ENCODE measurements at regions not wholly inside any gene's neighbourhood (a gene's known extent, or its start where the extent isn't known, plus 50 kb on each side); places are given as distances from the start of the nearest gene placed in this dataset.
A peak's percentile ranks its signal among the peaks of the same experiment; 100 is the strongest.

DNA sequence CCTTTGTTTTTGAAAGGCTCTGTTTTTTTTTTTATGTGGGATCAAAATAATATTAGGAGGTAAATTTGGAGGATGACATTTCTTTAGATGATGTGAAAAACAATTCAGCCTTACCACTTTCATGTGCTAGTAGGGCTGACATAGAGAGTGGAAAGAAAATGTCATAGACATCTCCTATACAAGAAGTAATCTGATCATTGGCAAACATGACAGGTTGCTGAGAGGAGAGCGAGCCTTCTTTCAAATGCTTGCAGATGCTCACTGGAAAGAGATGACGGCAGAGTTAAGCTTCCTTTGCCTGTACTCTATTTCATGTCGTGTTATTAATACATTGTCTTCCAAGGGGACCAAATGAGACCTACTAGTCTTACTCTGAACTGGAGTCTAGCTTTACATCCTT, 160.1 kb upstream of the DAP start:
- no peak overlapping the region for H3K27ac ChIP-seq
- no peaks in the 10 kb centered on the region for H3K4me1 ChIP-seq (ENCODE audit: low read depth)
- no peaks in the 10 kb centered on the region for H3K9me3 ChIP-seq (ENCODE audit: low read depth)
- TF ChIP-seq, protein P1, sequence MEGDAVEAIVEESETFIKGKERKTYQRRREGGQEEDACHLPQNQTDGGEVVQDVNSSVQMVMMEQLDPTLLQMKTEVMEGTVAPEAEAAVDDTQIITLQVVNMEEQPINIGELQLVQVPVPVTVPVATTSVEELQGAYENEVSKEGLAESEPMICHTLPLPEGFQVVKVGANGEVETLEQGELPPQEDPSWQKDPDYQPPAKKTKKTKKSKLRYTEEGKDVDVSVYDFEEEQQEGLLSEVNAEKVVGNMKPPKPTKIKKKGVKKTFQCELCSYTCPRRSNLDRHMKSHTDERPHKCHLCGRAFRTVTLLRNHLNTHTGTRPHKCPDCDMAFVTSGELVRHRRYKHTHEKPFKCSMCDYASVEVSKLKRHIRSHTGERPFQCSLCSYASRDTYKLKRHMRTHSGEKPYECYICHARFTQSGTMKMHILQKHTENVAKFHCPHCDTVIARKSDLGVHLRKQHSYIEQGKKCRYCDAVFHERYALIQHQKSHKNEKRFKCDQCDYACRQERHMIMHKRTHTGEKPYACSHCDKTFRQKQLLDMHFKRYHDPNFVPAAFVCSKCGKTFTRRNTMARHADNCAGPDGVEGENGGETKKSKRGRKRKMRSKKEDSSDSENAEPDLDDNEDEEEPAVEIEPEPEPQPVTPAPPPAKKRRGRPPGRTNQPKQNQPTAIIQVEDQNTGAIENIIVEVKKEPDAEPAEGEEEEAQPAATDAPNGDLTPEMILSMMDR (IDR thresholded peaks at IDR 0.05; ENCODE audit: low read depth, low read length): no peak
- no peaks in the 10 kb centered on the region for H3K36me3 ChIP-seq
- H3K27me3 ChIP-seq: no peaks in the 10 kb centered on the region
- no peak overlapping the region for H3K4me3 ChIP-seq
- DNase-seq (ENCODE audit: low read depth in 1 of 2, low spot score in 1 of 2): no peak

DNA sequence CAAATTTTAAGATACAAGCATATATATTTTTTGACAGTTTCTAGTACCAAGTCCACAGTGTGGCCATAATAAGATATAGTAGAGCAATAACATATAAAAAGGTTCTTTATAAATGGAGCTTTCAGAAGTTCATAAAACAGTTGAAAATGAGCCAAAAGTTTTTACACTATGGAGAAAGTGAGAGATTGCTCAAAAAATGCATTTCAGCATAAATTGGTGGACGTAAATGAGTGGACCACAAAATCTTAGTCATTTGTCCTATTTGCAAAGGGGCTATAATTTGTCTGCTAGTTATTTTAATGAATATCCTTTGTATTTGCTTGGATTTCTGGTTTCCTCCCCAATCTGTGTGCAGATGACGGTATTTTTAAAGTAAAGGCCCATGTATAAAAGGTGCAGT, 159.4 kb upstream of the DAP start:
- DNase-seq (ENCODE audit: low read depth in 1 of 2, low spot score in 1 of 2): no peak
- no peaks in the 10 kb centered on the region for H3K4me1 ChIP-seq (ENCODE audit: low read depth)
- no peaks in the 10 kb centered on the region for H3K9me3 ChIP-seq (ENCODE audit: low read depth)
- TF ChIP-seq, protein P1 (IDR thresholded peaks at IDR 0.05; ENCODE audit: low read depth, low read length): no peak
- H3K27ac ChIP-seq: no peak overlapping the region
- H3K4me3 ChIP-seq: no peak overlapping the region
- no peaks in the 10 kb centered on the region for H3K27me3 ChIP-seq
- H3K36me3 ChIP-seq: no peaks in the 10 kb centered on the region

DNA sequence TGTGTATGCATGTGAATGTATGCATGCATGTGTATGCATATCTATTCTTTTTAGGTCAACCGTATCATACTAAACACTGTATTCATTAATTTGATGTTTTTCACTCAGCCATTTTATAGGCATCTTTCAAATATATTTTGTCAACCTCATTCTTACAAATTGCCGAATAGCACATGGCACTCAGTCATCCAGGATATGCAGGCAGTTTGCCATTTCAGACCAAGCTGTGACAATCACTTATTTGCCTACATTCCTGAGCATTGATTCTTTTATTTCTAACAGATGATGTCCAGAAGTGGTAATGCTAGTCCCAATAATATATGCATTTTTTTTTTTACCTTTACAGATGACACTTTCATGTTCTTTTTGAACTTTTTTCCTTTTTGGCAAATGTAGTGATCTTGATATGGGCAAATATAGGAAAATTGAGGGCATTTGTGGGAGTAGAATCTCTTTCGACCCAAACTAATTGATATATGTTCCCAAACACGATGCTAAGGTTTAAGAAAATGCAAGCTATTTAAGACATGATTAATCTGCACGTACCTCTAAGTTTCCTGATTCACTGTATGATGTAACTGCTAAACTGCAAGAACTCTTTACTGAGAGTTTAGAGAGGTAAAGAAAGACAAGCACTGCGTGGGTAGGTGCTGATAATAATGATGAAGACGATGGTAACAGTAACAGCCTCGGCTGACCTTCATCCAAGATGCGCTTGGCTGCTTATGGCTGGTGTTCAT, 153.9 kb upstream of the DAP start:
- H3K27ac ChIP-seq: no peak overlapping the region
- no peaks in the 10 kb centered on the region for H3K9me3 ChIP-seq (ENCODE audit: low read depth)
- H3K36me3 ChIP-seq: no peaks in the 10 kb centered on the region
- DNase-seq (ENCODE audit: low read depth in 1 of 2, low spot score in 1 of 2): no peak
- no peaks in the 10 kb centered on the region for H3K27me3 ChIP-seq
- TF ChIP-seq, protein P1 (IDR thresholded peaks at IDR 0.05; ENCODE audit: low read depth, low read length): no peak
- H3K4me1 ChIP-seq (ENCODE audit: low read depth): no peaks in the 10 kb centered on the region
- H3K4me3 ChIP-seq: no peak overlapping the region

DNA sequence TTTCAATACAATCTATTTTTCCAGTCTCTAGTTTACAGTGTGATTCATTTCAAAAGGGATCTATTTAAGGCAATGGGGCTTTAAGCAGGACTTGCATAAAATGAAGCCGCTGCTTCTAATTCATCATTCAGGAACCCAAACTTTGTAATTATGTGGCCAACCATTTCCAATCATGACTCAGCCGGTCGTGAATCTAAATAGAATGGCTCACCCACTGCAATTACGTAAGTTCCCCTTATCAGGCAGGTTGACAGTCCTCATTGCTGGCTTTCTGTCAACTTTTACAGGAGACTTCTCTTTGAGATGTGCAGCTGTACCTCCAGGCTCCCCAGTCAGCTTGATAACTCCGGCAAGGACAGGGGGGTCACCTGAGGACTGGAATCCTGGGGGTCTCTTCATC, 152.8 kb upstream of the DAP start:
- DNase-seq (ENCODE audit: low read depth in 1 of 2, low spot score in 1 of 2): peak in 1 of 2 donors; percentile 3
- H3K9me3 ChIP-seq (ENCODE audit: low read depth): no peaks in the 10 kb centered on the region
- no peaks in the 10 kb centered on the region for H3K27me3 ChIP-seq
- TF ChIP-seq, protein P1 (IDR thresholded peaks at IDR 0.05; ENCODE audit: low read depth, low read length): no peak
- H3K36me3 ChIP-seq: no peaks in the 10 kb centered on the region
- H3K4me1 ChIP-seq (ENCODE audit: low read depth): no peaks in the 10 kb centered on the region
- no peak overlapping the region for H3K4me3 ChIP-seq
- no peak overlapping the region for H3K27ac ChIP-seq

DNA sequence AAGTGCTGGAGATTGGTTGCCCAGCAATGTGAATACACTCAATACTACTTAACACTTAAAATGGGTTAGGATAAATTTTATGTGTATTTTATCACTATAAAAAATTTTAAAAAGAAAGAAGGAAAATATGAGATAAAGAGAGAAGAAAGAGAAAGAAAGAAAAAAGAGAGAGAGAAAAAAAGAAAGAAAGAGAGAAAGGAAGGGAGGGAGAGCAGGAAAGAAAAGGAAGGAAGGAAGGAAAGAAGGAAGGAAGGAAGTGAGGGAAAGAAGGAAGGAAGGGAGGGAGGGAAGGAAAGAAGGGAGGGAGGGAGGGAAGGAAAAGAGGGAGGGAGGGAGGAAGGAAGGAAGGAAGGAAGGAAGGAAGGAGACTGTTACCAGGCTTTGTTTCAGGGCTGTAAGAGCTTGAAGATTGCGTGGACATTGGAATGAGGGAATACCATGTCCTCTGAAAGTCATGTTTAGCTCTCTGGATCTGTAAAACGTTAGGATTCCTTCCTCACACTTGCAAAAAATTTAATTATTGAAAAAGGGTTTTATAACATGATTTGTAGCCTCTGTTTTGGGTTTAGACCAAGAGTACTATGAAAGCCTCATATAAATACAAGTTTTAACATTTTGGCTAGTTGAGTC, 152.3 kb upstream of the DAP start:
- H3K27ac ChIP-seq: no peak overlapping the region

More for the DNA sequence above, 152.3 kb upstream of the DAP start:
- Histone ChIP-seq H3K27me3 (no peaks in the 10 kb centered on the region), H3K36me3 (no peaks in the 10 kb centered on the region), H3K4me3 (no peak overlapping the region), H3K4me1 (ENCODE audit: low read depth) (no peaks in the 10 kb centered on the region), H3K9me3 (ENCODE audit: low read depth) (no peaks in the 10 kb centered on the region)
- TF ChIP-seq, protein P1 (IDR thresholded peaks at IDR 0.05; ENCODE audit: low read depth, low read length): no peak
- no peak for DNase-seq (ENCODE audit: low read depth in 1 of 2, low spot score in 1 of 2)
